IMR-90 (cell line): ENCODE measurements at regions not wholly inside any gene's neighbourhood (a gene's known extent, or its start where the extent isn't known, plus 50 kb on each side); places are given as distances from the start of the nearest gene placed in this dataset.
A peak's percentile ranks its signal among the peaks of the same experiment; 100 is the strongest.
"Not testable (repeated sequence)": the region's sequence is repeated elsewhere in the genome, so short reads cannot be mapped to it uniquely, and the experiment has no call there.

ENCODE experiments used
- ATAC-seq: fragments of 200-7000 bp; cut with Tn5 transposase; 2 replicates; pipeline ENCODE4 v1.9.1; 2020; ENCODE audit warnings: low read depth, mild to moderate bottlenecking, moderate library complexity
- BruUV-seq: library from RNA; stranded (reverse); fragments of 400-500 nt; replicated peaks from 2 replicates; lab custom pipeline; 2021; lab: Mats Ljungman, UMichigan
- CTCF ChIA-PET: fragments of 300-600 bp; formaldehyde crosslinking; extraction: SDS; loops from one replicate; lab custom pipeline; 2021; ENCODE audit warnings: antibody characterized with exemption; lab: Yijun Ruan, JAX
- POLR2A ChIA-PET: fragments of 300-600 bp; sonication (Branson Sonifier 250); formaldehyde crosslinking; loops from one replicate; lab custom pipeline; 2022; ENCODE audit warnings: antibody characterized with exemption; ENCODE audit not compliant: unreplicated experiment; lab: Charles Lee
- DNase-seq: peaks from one replicate; pipeline ENCODE4 v3.0.0; 2013
- H2AFZ ChIP-seq: replicated peaks from 2 replicates; pipeline ENCODE3; 2013; ENCODE audit warnings: low read length, mild to moderate bottlenecking; ENCODE audit not compliant: poor library complexity
- H2AK5ac ChIP-seq: 2 replicates; pipeline ENCODE4 v1.6.1; 2013; ENCODE audit warnings: low read depth, low read length, inconsistent platforms
- H2AK9ac ChIP-seq: replicated peaks from 2 replicates; pipeline ENCODE3; 2013; ENCODE audit warnings: mild to moderate bottlenecking, low read depth, low read length, moderate library complexity; ENCODE audit not compliant: poor library complexity
- H2BK120ac ChIP-seq: 2 replicates; pipeline ENCODE4 v1.6.1; 2013; ENCODE audit warnings: low read depth, low read length, inconsistent platforms
- H2BK15ac ChIP-seq: 3 replicates; pipeline ENCODE4 v1.6.1; 2013; ENCODE audit warnings: low read depth, low read length, inconsistent platforms
- H2BK20ac ChIP-seq: 2 replicates; pipeline ENCODE4 v1.6.1; 2013; ENCODE audit warnings: low read depth, mild to moderate bottlenecking, inconsistent platforms, low read length, moderate library complexity
- H2BK5ac ChIP-seq: 2 replicates; pipeline ENCODE4 v1.6.1; 2013; ENCODE audit warnings: mild to moderate bottlenecking, low read depth, low read length, inconsistent platforms; ENCODE audit not compliant: poor library complexity, severe bottlenecking
- H3K14ac ChIP-seq: replicated peaks from 2 replicates; pipeline ENCODE4 v1.6.1; 2013; ENCODE audit warnings: low read depth, low read length, inconsistent platforms
- H3K18ac ChIP-seq: 2 replicates; pipeline ENCODE4 v1.6.1; 2013; ENCODE audit warnings: low read depth, low read length, control low read depth
- H3K23ac ChIP-seq: 2 replicates; pipeline ENCODE4 v1.6.1; 2013; ENCODE audit warnings: low read depth, low read length, inconsistent platforms
- H3K27ac ChIP-seq: 2 replicates; pipeline ENCODE4 v1.5.1; 2013; ENCODE audit warnings: mild to moderate bottlenecking, control low read depth, low read length; ENCODE audit not compliant: insufficient read depth
- H3K27me3 ChIP-seq: 2 replicates; pipeline ENCODE4 v1.6.1; 2013; ENCODE audit warnings: low read length; ENCODE audit not compliant: control insufficient read depth, insufficient read depth
- H3K36me3 ChIP-seq: 2 replicates; pipeline ENCODE4 v1.6.1; 2013; ENCODE audit warnings: low read length, mixed read lengths; ENCODE audit not compliant: control insufficient read depth, insufficient read depth
- H3K4ac ChIP-seq: 2 replicates; pipeline ENCODE4 v1.6.1; 2013; ENCODE audit warnings: low read depth, low read length, inconsistent platforms
- H3K4me1 ChIP-seq: 2 replicates; pipeline ENCODE4 v1.6.1; 2013; ENCODE audit warnings: low read length, mixed read lengths; ENCODE audit not compliant: control insufficient read depth, insufficient read depth
- H3K4me2 ChIP-seq: 2 replicates; pipeline ENCODE4 v1.6.1; 2013; ENCODE audit warnings: low read depth, mild to moderate bottlenecking, control low read depth, low read length, moderate library complexity
- H3K4me3 ChIP-seq: 2 replicates; pipeline ENCODE4 v1.5.1; 2013; ENCODE audit warnings: low read depth, mild to moderate bottlenecking, control low read depth, low read length, moderate library complexity; ENCODE audit not compliant: insufficient read depth
- H3K56ac ChIP-seq: 2 replicates; pipeline ENCODE4 v1.6.1; 2013; ENCODE audit warnings: low read length, inconsistent platforms; ENCODE audit not compliant: insufficient read depth; ENCODE audit errors: extremely low read depth
- H3K79me1 ChIP-seq, 2 experiments: 2 replicates each; pipeline ENCODE4 v1.6.1; 2013; ENCODE audit warnings: low read length in 2 of 2, inconsistent platforms in 1 of 2, low read depth in 1 of 2
- H3K9ac ChIP-seq: 2 replicates; pipeline ENCODE4 v1.6.1; 2013; ENCODE audit warnings: low read depth, low read length, control low read depth
- H3K9me1 ChIP-seq: 2 replicates; pipeline ENCODE4 v1.6.1; 2013; ENCODE audit warnings: low read length, inconsistent platforms; ENCODE audit not compliant: insufficient read depth
- H3K9me3 ChIP-seq: 2 replicates; pipeline ENCODE4 v1.6.1; 2013; ENCODE audit warnings: low read length; ENCODE audit not compliant: control insufficient read depth, insufficient read depth
- H4K20me1 ChIP-seq: 2 replicates; pipeline ENCODE4 v1.6.1; 2013; ENCODE audit warnings: low read length, inconsistent platforms; ENCODE audit not compliant: insufficient read depth
- H4K5ac ChIP-seq: 2 replicates; pipeline ENCODE4 v1.6.1; 2013; ENCODE audit warnings: mild to moderate bottlenecking, low read depth, low read length, control low read depth
- H4K8ac ChIP-seq, 2 experiments: 2 replicates each; pipeline ENCODE4 v1.6.1; 2013; ENCODE audit warnings: low read depth in 2 of 2, low read length in 2 of 2, control low read depth in 1 of 2, inconsistent platforms in 1 of 2
- H4K91ac ChIP-seq: 2 replicates; pipeline ENCODE4 v1.6.1; 2013; ENCODE audit warnings: low read depth, low read length, inconsistent platforms; ENCODE audit not compliant: insufficient read depth
- CEBPB ChIP-seq: IDR thresholded peaks from 2 replicates; pipeline ENCODE4 v1.6.1; 2012; ENCODE audit warnings: low read depth, low read length, improper control_type of control experiment
- NFE2L2 ChIP-seq: fragments of 150-350 bp; IDR thresholded peaks from 2 replicates; pipeline ENCODE4 v1.6.1; 2016; ENCODE audit warnings: low read depth, mild to moderate bottlenecking, low read length
- WGBS, 2 experiments: methylation state at CpG; one replicate each; pipeline versions ENCODE4 v1.1.5 to v1.1.7; 2013; ENCODE audit warnings: missing lambda C conversion rate in 2 of 2; ENCODE audit not compliant: insufficient read length in 1 of 2; ENCODE audit errors: extremely low coverage in 2 of 2; 5-methylcytosine and 5-hydroxymethylcytosine counted together
- dilution Hi-C: fragments of 300-500 bp; cut with HindIII; formaldehyde crosslinking; loops from one replicate; pipeline ENCODE4 v1.14.3; 2018; ENCODE audit warnings: low sequenced_read_pairs; ENCODE audit not compliant: unreplicated experiment
- in situ Hi-C: fragments of 300-500 bp; cut with MboI; formaldehyde crosslinking; loops from 3 replicates; pipeline ENCODE4 v1.14.3; 2019; ENCODE audit warnings: low sequenced_read_pairs, inconsistent platforms, mixed read lengths
- intact Hi-C: fragments of 100-400 bp; cut with micrococcal nuclease; formaldehyde crosslinking; loops from 2 replicates; pipeline ENCODE4 v1.10.0; 2022

DNA sequence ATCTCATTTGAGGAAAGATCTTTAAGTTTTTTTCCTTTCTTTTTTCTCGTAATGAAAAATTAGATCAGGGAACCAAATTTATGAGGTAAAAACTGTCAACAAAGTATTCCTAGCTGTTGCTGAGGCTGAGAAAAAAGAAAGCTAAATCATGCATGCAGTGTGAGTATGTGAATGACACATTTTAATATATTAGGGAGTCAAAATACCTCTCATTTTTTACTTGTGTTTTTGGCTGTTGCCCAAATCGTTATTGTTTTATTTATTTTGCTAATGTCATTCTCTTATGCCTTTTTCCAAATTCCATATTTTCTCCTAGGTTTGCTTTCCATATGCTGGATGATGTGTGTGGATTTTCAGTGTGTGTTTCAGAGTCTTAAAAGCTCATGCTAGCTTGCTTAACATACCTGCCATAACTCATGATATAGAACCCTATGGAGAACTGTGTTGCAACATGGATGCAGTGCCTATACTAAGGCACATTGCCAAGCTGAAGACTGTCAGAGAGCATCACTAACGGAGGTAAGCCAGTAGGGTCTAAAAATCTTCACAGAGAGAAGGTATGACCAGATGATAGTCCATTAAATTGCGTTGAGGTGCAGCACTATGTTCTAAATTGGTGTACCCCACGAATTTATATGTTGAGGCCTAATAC lies 629.5 kb upstream of the KCNMB2 start:
- POLR2A ChIA-PET, result interaction anchor here (0.8 kb wide), 1 partner anchor 86 kb away, joined by 3 read pairs; no protein-coding TSS in a partner anchor

DNA sequence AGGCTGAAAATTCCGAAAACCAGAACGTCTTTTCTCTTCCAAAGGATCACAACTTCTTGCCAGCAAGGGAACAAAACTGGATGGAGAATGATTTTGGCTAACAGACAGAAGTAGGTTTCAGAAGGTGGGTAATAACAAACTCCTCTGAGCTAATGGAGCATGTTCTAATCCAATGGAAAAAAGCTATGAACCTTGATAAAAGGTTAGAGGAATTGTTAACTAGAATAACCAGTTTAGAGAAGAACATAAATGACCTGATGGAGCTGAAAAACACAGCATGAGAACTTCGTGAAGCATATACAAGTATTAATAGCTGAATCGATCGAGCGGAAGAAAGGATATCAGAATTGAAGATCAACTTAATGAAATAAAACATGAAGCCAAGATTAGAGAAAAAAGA lies 626.7 kb upstream of the KCNMB2 start:
- in situ Hi-C loops, H3K79me1 ChIP-seq, H3K4me2 ChIP-seq, H3K4me1 ChIP-seq, H4K8ac ChIP-seq, H2BK20ac ChIP-seq, H3K9ac ChIP-seq, H2BK120ac ChIP-seq, H2AFZ ChIP-seq, H3K4ac ChIP-seq, H2AK9ac ChIP-seq, H3K56ac ChIP-seq, CTCF ChIA-PET, H3K9me1 ChIP-seq, H3K27me3 ChIP-seq, POLR2A ChIA-PET, H3K36me3 ChIP-seq, H4K20me1 ChIP-seq, H3K4me3 ChIP-seq, H3K14ac ChIP-seq, H3K18ac ChIP-seq, H4K91ac ChIP-seq, ATAC-seq, H2BK5ac ChIP-seq, dilution Hi-C loops, H2AK5ac ChIP-seq, H3K23ac ChIP-seq, BruUV-seq, H3K27ac ChIP-seq, DNase-seq, H4K5ac ChIP-seq, H3K9me3 ChIP-seq: not testable (repeated sequence)
- intact Hi-C loops, result loop anchor here (5.0 kb wide), 3 partner anchors 237 to 857 kb away; partner anchors contain the start of gene TBL1XR1
- WGBS, 2 experiments, result no CpG with 5 or more reads among the region's 6 CpGs
- 0 out of 3 replicates have a peak overlapping the region, but pooled peaks have one; percentile 6 for H2BK15ac ChIP-seq

More for the DNA sequence above, 629.5 kb upstream of the KCNMB2 start:
- H3K14ac ChIP-seq, result peak overlapping the region; percentile 89
- peak overlapping the region; percentile 77; the same call in 1 of the 2 replicates for H3K27ac ChIP-seq
- dilution Hi-C loops, result no loop called here
- peak overlapping the region; percentile 98 for H2BK5ac ChIP-seq
- DNase-seq (no peak), ATAC-seq (no peak)
- CTCF ChIA-PET, result interaction anchor here (1.0 to 1.2 kb wide), 4 partner anchors 13 to 396 kb away, joined by 3 to 4 read pairs (median 3); no protein-coding TSS in a partner anchor
- BruUV-seq, result no TSS peak
- peak overlapping the region; percentile 99 for H3K18ac ChIP-seq
- WGBS, 2 experiments, result no CpG with 5 or more reads among the region's 5 CpGs
- no peaks in the 10 kb centered on the region for H3K36me3 ChIP-seq
- H3K9ac ChIP-seq, result peak overlapping the region; percentile 37; the same call in 1 of the 2 replicates
- in situ Hi-C loops, result no loop called here
- peaks cover 6% of the 10 kb centered on the region; the same call in 1 of the 2 replicates for H3K9me1 ChIP-seq
- no peaks in the 10 kb centered on the region for H3K79me1 ChIP-seq
- H3K4me3 ChIP-seq, result no peak overlapping the region
- peak overlapping the region; percentile 92 for H3K23ac ChIP-seq
- H2AK9ac ChIP-seq, result no peak overlapping the region
- H2AK5ac ChIP-seq, result peak overlapping the region; percentile 54; the same call in 1 of the 2 replicates
- peak overlapping the region; percentile 95 for H2BK120ac ChIP-seq
- H4K5ac ChIP-seq, result peak overlapping the region; percentile 84
- intact Hi-C loops, result loop anchor here (1.0 to 5.0 kb wide), 6 partner anchors 234 to 854 kb away; partner anchors contain the start of gene TBL1XR1
- H4K91ac ChIP-seq, result peak overlapping the region; percentile 92
- peak overlapping the region; percentile 86 for H2BK15ac ChIP-seq
- peak overlapping the region; percentile 15 to 86; a peak in 3 of 4 replicates for H4K8ac ChIP-seq
- no peak overlapping the region for H2AFZ ChIP-seq
- no peaks in the 10 kb centered on the region for H3K27me3 ChIP-seq
- H3K56ac ChIP-seq, result peak overlapping the region; percentile 91; the same call in 1 of the 2 replicates
- H3K4ac ChIP-seq, result peak overlapping the region; percentile 76
- peaks cover 12% of the 10 kb centered on the region for H3K4me1 ChIP-seq
- no peaks in the 10 kb centered on the region for H3K9me3 ChIP-seq
- H2BK20ac ChIP-seq, result peak overlapping the region; percentile 88
- H4K20me1 ChIP-seq, result no peaks in the 10 kb centered on the region
- H3K4me2 ChIP-seq, result peak overlapping the region; percentile 74; the same call in 1 of the 2 replicates
- TF ChIP-seq NFE2L2 (no peak), CEBPB (peak; percentile 27; the same call in 1 of the 2 replicates)
